ENCODE measurements at regions not wholly inside any gene's neighbourhood (a gene's known extent, or its start where the extent isn't known, plus 50 kb on each side); places are given as distances from the start of the nearest gene placed in this dataset.

DNA sequence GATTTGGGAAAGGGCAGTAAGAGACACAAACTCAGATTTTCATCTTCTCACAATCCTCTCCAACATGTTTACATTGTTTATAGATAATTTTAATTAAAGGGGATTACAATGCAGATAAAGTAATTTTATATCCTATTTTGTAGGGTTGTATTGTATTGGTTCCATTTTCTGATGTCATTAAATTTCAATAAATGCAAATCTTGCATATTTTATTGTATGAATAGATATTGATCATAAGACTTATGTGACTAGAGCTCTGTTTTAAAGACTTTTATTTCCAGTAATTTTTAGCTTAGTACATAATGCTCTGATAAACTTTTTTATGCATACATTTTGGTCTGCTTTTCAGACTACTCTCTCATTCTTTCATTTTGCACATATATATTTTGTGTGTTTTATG is 819.6 kb downstream of the TSN start:
- no peak for TF ChIP-seq FOXM1 (IDR thresholded peaks at IDR 0.05; ENCODE audit: borderline replicate concordance)
- no peak for TF ChIP-seq BHLHE40 (IDR thresholded peaks at IDR 0.05; ENCODE audit: borderline replicate concordance)
- TF ChIP-seq FOXA1 (IDR thresholded peaks at IDR 0.05) = no peak
- TF ChIP-seq, protein P1, sequence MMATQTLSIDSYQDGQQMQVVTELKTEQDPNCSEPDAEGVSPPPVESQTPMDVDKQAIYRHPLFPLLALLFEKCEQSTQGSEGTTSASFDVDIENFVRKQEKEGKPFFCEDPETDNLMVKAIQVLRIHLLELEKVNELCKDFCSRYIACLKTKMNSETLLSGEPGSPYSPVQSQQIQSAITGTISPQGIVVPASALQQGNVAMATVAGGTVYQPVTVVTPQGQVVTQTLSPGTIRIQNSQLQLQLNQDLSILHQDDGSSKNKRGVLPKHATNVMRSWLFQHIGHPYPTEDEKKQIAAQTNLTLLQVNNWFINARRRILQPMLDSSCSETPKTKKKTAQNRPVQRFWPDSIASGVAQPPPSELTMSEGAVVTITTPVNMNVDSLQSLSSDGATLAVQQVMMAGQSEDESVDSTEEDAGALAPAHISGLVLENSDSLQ (IDR thresholded peaks at IDR 0.05) = no peak
- TF ChIP-seq SUZ12 (IDR thresholded peaks at IDR 0.05) = no peak
- TF ChIP-seq SP1 (IDR thresholded peaks at IDR 0.05) = no peak
- no peak for TF ChIP-seq FOXK2 (IDR thresholded peaks at IDR 0.05)
- no peak for TF ChIP-seq L3MBTL2 (conservative IDR thresholded peaks at IDR 0.05)
- no peak for TF ChIP-seq TARDBP (IDR thresholded peaks at IDR 0.05)
- no peak for TF ChIP-seq CTBP1 (IDR thresholded peaks at IDR 0.05; ENCODE audit: borderline replicate concordance)
- TF ChIP-seq HDGF (IDR thresholded peaks at IDR 0.05; ENCODE audit: borderline replicate concordance) = no peak
- no peak for TF ChIP-seq ZNF384 (IDR thresholded peaks at IDR 0.05)

Data from HEK293T (cell line).